Mucosa of descending colon (tissue), 3 donors: ENCODE measurements at regions not wholly inside any gene's neighbourhood (a gene's known extent, or its start where the extent isn't known, plus 50 kb on each side); places are given as distances from the start of the nearest gene placed in this dataset.

Source experiments
- ATAC-seq: fragments of 200-7000 bp; cut with Tn5 transposase; one replicate; pipeline ENCODE4 v1.9.1; 2020; ENCODE audit warnings: mild to moderate bottlenecking, moderate library complexity
- DNase-seq, 3 donors: peaks; one replicate each; pipeline ENCODE4 v3.0.0-alpha.2; 2020
- H3K36me3 ChIP-seq: fragments of 200-600 bp; one replicate; pipeline ENCODE4 v1.8.0; 2021; ENCODE audit warnings: low read depth, mild to moderate bottlenecking
- H3K4me1 ChIP-seq: fragments of 200-600 bp; one replicate; pipeline ENCODE4 v1.8.0; 2021; ENCODE audit warnings: low read depth, mild to moderate bottlenecking
- H3K4me3 ChIP-seq: fragments of 200-600 bp; one replicate; pipeline ENCODE4 v1.8.0; 2021; ENCODE audit warnings: mild to moderate bottlenecking
- H3K9me3 ChIP-seq: fragments of 200-600 bp; one replicate; pipeline ENCODE4 v1.8.0; 2021; ENCODE audit warnings: mild to moderate bottlenecking
- intact Hi-C, 2 donors: fragments of 100-400 bp; cut with DNase I in 1 of 2; cut with micrococcal nuclease in 1 of 2; formaldehyde crosslinking; loops; one replicate each; pipeline versions ENCODE4 v1.11.0 to v1.11.1; 2022; cut with DNase I, micrococcal nuclease
- TF ChIP-seq, protein P1 (sequence below): fragments of 200-600 bp; IDR thresholded peaks from one replicate; pipeline ENCODE4 v1.8.0; 2022; ENCODE audit warnings: antibody characterized with exemption, mild to moderate bottlenecking
- donor health status: DM: no; HTN: no; CAD: no; lungs with moderate emphysema.
- donor health status: DM: no; HTN: no; CAD: no.
- donor health status: DM: no; HTN: yes; CAD: no.

DNA sequence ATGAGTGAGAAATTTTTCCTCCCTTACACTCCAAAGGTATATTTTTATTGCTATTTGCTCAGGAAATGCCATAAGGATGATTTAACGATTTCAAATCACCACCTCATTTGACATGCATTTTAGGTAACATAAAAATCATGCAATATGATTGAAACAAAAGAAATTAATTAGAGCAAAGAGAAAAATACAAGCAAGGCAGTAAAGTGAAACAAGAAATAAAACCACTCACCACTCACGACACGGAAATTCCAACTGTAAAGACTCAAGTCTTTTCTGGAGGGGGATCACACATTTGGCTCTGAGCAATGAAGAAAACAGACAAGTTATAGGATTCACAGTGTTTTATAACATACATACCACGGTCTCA, 86.8 kb upstream of the ARHGAP29 start:
- ATAC-seq (peak; percentile 38), DNase-seq (no peak)
- H3K4me1 ChIP-seq, result no peaks in the 10 kb centered on the region
- intact Hi-C loops, result no loop called here
- TF ChIP-seq, protein P1, sequence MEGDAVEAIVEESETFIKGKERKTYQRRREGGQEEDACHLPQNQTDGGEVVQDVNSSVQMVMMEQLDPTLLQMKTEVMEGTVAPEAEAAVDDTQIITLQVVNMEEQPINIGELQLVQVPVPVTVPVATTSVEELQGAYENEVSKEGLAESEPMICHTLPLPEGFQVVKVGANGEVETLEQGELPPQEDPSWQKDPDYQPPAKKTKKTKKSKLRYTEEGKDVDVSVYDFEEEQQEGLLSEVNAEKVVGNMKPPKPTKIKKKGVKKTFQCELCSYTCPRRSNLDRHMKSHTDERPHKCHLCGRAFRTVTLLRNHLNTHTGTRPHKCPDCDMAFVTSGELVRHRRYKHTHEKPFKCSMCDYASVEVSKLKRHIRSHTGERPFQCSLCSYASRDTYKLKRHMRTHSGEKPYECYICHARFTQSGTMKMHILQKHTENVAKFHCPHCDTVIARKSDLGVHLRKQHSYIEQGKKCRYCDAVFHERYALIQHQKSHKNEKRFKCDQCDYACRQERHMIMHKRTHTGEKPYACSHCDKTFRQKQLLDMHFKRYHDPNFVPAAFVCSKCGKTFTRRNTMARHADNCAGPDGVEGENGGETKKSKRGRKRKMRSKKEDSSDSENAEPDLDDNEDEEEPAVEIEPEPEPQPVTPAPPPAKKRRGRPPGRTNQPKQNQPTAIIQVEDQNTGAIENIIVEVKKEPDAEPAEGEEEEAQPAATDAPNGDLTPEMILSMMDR, result no peak
- H3K36me3 ChIP-seq, result no peaks in the 10 kb centered on the region
- no peak overlapping the region for H3K4me3 ChIP-seq
- no peaks in the 10 kb centered on the region for H3K9me3 ChIP-seq

DNA sequence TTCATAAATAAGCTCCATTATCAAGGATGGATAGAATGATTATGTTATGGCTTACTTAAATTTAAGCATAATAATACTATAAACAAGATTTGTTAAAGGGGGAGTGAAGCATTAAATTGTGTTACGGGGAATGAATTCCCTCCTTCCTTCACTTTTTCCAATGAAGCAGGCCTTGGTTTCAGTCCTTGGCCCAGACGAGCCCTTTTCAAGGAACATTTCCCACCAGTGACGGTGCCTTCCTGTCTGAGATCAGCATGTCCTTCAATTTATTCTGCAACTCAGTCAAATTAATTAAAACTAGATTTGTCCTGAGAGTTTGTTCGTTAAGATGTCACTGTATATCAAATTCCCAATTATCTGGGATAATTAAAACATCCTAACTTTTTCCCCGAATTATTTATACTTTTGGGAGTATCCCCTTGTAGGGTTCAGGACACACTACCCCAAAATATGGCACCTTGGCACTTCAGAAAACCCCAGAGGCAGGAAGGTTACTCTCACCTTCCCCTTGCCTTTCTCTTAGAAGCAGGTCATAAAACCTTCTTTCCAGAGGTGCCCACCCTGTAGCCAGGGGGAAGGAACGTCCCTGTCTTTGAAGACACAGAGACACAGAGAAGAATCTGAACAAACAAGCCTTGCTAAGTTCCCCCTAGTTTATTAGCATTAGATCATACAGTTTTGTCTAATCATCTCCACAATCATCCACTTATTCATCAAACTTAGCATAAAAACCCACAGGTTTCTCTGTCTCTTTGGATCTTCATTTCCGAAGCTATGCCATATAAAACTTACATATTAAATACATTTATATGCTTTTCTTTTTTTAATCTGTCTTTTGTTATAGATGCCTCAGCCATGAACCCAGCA, 86.2 kb upstream of the ARHGAP29 start:
- Histone ChIP-seq H3K9me3 (no peaks in the 10 kb centered on the region), H3K36me3 (no peaks in the 10 kb centered on the region), H3K4me1 (no peaks in the 10 kb centered on the region), H3K4me3 (no peak overlapping the region)
- intact Hi-C loops, result no loop called here
- TF ChIP-seq, protein P1, result no peak
- DNase-seq (no peak), ATAC-seq (no peak)

DNA sequence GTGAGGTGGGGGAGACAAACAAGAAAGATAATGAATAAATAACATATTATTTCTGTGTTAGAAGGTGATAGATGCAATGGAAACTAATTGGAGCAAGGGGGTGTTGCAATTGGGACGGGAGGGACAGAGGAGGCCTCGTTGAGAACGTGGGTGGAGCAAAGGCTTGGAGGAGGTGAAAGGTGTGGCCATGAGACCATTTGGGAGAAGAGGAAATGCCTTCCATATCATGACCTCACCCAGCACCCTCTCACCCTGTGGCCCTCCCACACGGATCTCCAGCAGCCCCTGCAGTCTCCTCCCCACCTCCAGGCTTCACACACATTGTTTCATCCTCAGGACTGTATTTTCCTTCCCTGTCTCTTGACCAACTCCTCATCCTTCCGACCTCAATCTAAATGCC, 85.3 kb upstream of the ARHGAP29 start:
- DNase-seq (no peak), ATAC-seq (no peak)
- H3K36me3 ChIP-seq, result no peaks in the 10 kb centered on the region
- no peaks in the 10 kb centered on the region for H3K4me1 ChIP-seq
- TF ChIP-seq, protein P1, result no peak
- H3K4me3 ChIP-seq, result no peak overlapping the region
- intact Hi-C loops, result no loop called here
- no peaks in the 10 kb centered on the region for H3K9me3 ChIP-seq

DNA sequence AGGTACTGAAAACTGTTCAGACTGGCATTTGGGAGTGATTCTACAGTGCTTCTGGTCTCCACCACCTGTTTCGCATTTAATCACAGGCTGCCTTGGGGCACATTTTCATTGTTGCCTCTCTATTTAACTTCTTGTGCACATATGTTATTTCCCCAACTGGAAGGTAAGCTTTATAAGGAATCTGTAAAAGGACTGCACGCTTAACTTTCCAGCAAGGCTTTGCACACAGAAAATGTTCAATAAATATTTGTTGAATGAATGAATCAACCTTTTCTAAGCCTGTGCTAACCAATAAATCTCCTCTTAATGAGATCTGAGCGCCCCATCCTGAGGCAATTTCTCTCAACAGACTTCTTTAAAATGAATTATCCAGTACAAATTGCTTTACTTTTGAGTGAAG, 84.3 kb upstream of the ARHGAP29 start:
- Histone ChIP-seq H3K36me3 (no peaks in the 10 kb centered on the region), H3K4me1 (no peaks in the 10 kb centered on the region), H3K4me3 (no peak overlapping the region), H3K9me3 (no peaks in the 10 kb centered on the region)
- ATAC-seq (no peak), DNase-seq (no peak)
- TF ChIP-seq, protein P1, result no peak
- intact Hi-C loops, result no loop called here

DNA sequence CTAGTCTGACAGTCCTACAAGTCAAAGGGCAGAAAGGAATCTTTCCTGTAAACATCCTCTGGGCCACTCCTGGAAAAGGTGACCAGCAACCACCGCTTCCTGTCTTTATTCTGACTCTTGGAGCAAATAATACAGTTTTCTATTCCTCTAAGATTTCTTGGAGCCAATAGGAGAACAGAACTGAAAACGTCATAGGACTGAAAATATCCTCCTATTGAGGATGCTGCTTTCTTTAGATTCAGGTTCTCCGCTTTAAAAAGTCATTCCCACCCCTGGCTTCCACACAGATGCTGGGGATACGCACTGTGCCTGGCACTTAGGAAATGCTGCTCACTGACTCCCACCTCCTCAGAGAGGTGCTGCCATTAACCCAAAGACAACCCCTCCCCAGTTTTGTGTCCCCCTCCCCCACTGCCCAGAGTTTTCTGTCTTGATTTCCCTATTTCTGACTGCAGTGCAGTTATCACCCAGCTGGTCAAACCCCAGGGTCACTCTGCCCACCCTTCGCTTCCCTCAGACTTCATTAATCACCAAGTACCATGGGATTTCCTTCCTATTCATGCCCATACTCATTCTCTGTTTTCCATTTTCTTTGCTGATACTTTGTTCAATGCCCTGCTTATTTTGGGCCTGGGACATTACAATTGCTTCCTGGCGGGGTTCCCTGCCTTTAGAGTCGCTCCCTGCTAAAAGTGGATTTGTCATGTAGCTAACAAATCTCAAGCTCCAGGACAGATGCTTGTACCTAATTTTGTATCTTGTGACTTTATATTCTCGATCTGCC, 82.1 kb upstream of the ARHGAP29 start:
- Histone ChIP-seq H3K4me3 (no peak overlapping the region), H3K36me3 (no peaks in the 10 kb centered on the region), H3K4me1 (no peaks in the 10 kb centered on the region), H3K9me3 (no peaks in the 10 kb centered on the region)
- TF ChIP-seq, protein P1, result no peak
- intact Hi-C loops, result no loop called here
- ATAC-seq, result no peak
- DNase-seq, result no peak
